H4 (cell line): ENCODE measurements at regions not wholly inside any gene's neighbourhood (a gene's known extent, or its start where the extent isn't known, plus 50 kb on each side); places are given as distances from the start of the nearest gene placed in this dataset.

ENCODE experiments used
- DNase-seq: peaks from one replicate; pipeline ENCODE4 v3.0.0-alpha.2; 2015; ENCODE audit warnings: low spot score

- DNase-seq, result no peak
Measured at GRCh38 chr2:198809976-198810375, 647.8 kb downstream of the SATB2 start.

GRCh38 chr2:198807131-198807530, 650.6 kb downstream of the SATB2 start:
- no peak for DNase-seq

GRCh38 chr2:198795419-198795818, 662.3 kb downstream of the SATB2 start:
- no peak for DNase-seq

- DNase-seq, result no peak
Measured at GRCh38 chr2:198791623-198792022, 666.1 kb downstream of the SATB2 start.

- DNase-seq, result no peak
Measured at GRCh38 chr2:198788676-198789075, 669.1 kb downstream of the SATB2 start.

GRCh38 chr2:198782734-198783133, 675.0 kb downstream of the SATB2 start:
- DNase-seq, result no peak

- no peak for DNase-seq
Measured at GRCh38 chr2:198776616-198777406, 680.9 kb downstream of the SATB2 start.

GRCh38 chr2:198775737-198776136, 682.0 kb downstream of the SATB2 start:
- DNase-seq, result no peak

GRCh38 chr2:198774576-198774975, 683.2 kb downstream of the SATB2 start:
- no peak for DNase-seq

- DNase-seq, result no peak
Measured at GRCh38 chr2:198767694-198768093, 690.0 kb downstream of the SATB2 start.

- DNase-seq, result no peak
Measured at GRCh38 chr2:198763793-198764192, 693.9 kb downstream of the SATB2 start.

- no peak for DNase-seq
Measured at GRCh38 chr2:198762441-198762840, 695.3 kb downstream of the SATB2 start.

GRCh38 chr2:198757069-198757468, 700.7 kb downstream of the SATB2 start:
- no peak for DNase-seq

- no peak for DNase-seq
Measured at GRCh38 chr2:198756166-198756565, 701.6 kb downstream of the SATB2 start.

- no peak for DNase-seq
Measured at GRCh38 chr2:198753101-198753500, 704.6 kb downstream of the SATB2 start.

GRCh38 chr2:198749364-198749763, 708.4 kb downstream of the SATB2 start:
- DNase-seq, result no peak

GRCh38 chr2:198731842-198732399, 725.8 kb downstream of the SATB2 start:
- no peak for DNase-seq

- no peak for DNase-seq
Measured at GRCh38 chr2:198720266-198720665, 737.5 kb downstream of the SATB2 start.

GRCh38 chr2:198717451-198717850, 740.3 kb downstream of the SATB2 start:
- DNase-seq, result no peak

- no peak for DNase-seq
Measured at GRCh38 chr2:198715302-198715835, 742.4 kb downstream of the SATB2 start.

- DNase-seq, result no peak
Measured at GRCh38 chr2:198712485-198712884, 745.3 kb downstream of the SATB2 start.

GRCh38 chr2:198711484-198711883, 746.3 kb downstream of the SATB2 start:
- DNase-seq, result no peak

GRCh38 chr2:198710562-198710961, 747.2 kb downstream of the SATB2 start:
- DNase-seq, result no peak
